ENCODE measurements at regions not wholly inside any gene's neighbourhood (a gene's known extent, or its start where the extent isn't known, plus 50 kb on each side); places are given as distances from the start of the nearest gene placed in this dataset.

DNA sequence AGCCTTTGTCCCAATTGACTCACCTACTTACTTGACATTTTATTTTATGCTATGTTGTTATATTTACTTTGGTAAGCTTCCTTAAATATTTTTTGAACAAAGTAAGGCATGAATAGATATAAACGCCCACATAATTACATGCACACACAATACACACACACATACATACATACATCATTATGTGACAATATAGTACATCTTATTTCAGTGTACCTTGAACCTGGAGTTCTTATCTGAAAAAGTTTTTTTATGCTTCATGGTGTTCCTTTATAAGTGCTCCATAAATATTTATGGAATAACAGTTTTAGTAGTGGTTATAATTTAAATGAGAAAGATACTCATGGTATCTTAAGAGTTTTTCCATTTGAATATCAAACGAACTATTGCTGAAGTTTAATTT, 102.8 kb upstream of the MTPN start:
- DNase-seq (ENCODE audit: low read depth in 4 of 4, low spot score in 2 of 4), result no peak

DNA sequence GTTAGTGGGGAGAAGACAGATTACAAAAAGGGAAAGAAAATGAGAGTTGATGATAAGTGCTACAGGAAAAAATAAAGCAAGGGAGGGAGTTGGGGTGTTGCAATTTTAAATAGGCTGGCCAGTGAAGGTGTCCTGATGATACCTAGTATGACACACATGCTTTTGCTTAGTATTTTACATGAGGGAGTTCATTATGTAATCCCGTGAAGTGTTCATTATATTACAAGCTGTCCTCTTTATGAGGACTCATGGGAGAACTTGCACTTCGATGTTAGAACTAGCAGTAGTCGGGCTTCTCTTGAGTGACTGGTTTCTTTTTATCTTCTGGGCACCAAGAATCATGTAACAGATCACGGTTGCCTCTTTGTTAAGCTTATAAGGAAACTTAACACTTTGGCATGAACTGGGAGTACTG, 102.3 kb upstream of the MTPN start:
- DNase-seq (ENCODE audit: low read depth in 4 of 4, low spot score in 2 of 4), result no peak

DNA sequence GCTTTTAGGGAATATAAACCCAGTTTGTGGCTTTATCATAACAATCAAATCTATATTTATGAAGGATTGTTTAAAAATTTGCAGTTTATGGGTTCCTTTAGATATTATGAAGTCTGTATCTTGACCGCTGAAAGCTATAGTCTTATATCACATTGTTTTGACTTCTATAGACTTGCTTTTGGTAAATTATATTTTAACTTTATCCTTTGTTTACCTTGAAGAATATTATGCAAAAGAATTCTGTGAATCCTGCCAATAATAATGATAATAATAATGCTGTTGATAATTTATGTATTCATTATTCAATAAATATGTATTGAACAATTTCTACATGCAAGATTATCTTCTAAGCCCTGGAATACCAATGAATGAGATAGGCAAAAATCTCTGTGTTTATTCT, 101.9 kb upstream of the MTPN start:
- no peak for DNase-seq (ENCODE audit: low read depth in 4 of 4, low spot score in 2 of 4)

DNA sequence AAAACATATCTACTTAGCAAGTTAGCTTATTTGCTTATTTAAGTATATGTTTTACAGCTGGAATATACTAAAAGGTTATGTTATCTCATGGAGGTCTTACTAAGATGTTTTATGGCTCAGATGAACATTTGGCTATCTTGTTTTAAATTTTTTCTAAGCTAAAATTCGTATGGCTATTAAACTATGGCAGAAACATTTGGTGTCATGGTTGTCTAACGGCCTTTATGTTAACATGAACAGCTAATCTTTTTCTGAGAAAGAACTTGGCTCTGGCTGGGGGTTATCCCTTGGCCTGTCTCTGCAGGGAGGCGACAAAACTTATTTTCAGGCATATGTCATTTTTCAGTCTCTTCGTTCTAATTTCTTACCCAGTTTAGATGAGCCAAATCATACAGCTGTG, 101.5 kb upstream of the MTPN start:
- DNase-seq (ENCODE audit: low read depth in 4 of 4, low spot score in 2 of 4), result no peak

DNA sequence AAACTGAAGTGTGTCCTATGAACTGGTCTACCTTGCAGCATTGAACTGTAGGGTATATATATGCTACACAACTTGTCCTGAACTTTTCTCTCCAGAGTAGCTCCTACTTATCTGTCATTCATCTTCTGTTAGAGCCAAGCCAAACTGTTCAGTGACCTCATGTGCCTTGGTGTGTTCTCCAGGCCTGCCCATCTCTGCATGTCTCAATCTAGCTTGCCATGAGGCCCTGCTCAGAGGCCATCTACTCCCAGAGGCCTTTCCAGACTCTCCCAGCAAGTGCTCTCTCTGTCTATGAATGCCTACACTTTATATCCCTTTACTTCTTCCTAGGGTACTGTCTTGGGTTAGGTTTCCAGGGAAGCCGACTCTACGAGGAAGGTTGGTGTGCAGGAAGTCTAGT, 99.8 kb upstream of the MTPN start:
- no peak for DNase-seq (ENCODE audit: low read depth in 4 of 4, low spot score in 2 of 4)

DNA sequence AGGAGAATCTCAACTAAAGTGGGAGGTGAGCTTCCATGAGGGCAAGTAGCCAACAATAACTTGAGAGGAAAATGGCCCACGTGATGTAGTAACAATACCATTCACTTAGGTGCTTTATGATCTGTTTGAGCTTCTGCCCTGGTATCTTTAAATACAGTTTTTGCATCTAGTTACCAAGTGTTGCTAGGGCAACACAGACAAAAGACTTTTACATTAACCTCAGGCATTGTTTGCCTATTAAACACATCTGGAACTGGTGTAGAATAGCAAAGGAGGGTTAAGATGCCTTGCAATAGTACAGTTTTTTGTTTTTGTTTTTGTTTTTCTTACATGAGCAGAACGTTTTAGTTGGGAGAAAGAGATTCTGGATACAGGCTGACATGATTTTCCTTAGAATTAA, 97.7 kb upstream of the MTPN start:
- DNase-seq (ENCODE audit: low read depth in 4 of 4, low spot score in 2 of 4), result no peak

DNA sequence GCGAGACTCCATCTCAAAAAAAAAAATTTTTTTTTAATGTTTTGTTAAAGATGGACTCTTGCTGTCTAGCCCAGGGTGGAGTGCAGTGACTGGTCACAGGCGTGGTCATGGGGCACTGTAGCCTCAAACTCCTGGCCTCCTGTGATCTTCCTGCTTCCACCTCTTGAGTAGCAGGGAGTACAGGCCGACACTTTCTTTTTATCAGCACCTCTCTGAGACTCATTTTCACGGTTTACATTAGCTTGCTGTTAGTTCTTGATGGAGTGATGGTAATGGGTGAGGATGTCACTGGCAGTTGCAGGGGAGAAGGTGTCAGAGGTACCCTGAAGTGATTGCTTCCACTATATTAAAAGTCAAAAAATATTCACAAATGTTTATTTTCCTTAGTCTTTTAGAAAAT, 95.3 kb upstream of the MTPN start:
- DNase-seq (ENCODE audit: low read depth in 4 of 4, low spot score in 2 of 4), result no peak

DNA sequence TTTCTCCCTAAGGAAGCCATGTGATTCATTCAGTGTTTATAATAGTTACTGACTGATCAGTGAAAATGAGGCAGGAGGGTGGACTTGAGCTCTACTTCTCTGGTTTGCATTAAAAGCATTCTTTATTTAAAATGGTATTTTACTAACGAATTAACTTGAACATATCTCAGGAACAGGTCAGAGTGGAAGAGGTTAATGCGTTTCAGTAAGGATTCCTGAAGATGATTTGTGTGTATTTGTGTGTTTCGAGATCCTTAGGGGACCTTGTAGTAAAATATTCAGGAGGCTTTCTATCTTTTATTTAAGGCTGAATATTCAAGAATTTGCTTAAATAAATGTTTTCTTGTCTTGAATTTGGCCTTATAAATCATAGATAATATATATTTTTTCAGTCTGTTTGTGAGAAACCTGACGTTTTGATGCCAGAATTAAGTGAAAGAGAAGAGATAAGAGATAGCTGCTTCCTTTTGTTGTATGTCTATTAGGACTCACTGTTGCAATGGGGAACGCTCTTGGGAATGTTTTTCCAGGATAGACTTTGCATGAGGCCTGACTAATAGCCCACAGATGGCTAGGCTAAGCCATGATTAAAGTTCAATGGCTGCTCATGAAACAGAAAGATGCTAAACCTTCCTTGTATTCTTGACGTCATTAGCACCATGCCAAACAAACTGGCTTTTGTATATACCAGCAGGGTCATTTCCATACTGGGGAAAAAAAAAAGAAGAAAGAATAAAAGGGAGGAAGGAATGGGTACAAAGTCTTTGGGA, 93.8 kb upstream of the MTPN start:
- no peak for DNase-seq (ENCODE audit: low read depth in 4 of 4, low spot score in 2 of 4)

DNA sequence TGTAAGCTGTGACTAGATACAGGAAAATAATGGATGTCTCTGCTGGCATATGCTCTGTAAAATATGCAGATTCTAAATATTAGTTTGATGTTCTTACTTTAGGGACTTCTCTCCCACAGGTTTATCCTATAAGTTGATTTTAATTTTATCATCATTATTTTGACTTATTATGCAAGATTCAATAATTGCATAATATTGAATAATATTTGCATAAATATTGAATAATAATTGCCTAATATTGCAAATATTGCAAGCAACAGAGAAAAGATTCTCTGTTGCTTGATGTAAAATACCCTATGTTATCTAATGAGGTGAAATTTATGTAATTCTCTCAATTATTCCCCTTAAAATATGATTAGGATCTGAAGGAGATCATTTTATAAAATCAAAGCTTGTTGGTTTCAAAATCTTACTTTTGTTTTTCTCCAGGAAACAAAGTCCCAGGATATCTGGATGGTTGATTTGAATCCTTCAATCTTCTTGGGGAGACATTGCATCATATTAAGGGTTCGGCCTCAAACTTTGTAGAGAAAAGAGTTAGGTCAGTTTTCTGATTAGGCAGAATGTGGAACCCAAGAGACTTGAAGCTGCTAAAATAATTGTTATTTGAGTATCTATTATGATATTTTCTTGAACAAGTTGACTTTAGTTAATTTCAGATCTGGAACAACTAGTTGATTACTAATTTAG, 92.8 kb upstream of the MTPN start:
- DNase-seq (ENCODE audit: low read depth in 4 of 4, low spot score in 2 of 4), result no peak

DNA sequence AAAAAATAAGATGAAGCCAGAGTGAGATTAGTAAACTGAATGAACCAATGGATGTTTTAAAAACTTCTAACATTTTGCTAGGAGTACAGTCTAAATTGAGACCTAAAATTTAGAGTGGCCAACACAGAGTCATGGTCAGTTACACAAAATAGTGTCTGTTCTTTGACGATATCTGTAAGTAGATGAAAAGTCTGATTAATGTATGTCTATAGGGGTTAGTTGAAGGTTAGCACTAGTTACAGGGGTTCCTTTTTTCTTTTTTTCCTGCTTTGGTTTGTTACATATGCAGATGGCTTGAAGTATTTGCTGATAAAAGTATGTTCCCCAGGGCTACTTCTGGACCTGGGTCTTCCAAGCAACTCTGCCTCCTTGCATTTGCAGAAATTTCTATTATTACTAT, 90.1 kb upstream of the MTPN start:
- DNase-seq (ENCODE audit: low read depth in 4 of 4, low spot score in 2 of 4), result no peak

DNA sequence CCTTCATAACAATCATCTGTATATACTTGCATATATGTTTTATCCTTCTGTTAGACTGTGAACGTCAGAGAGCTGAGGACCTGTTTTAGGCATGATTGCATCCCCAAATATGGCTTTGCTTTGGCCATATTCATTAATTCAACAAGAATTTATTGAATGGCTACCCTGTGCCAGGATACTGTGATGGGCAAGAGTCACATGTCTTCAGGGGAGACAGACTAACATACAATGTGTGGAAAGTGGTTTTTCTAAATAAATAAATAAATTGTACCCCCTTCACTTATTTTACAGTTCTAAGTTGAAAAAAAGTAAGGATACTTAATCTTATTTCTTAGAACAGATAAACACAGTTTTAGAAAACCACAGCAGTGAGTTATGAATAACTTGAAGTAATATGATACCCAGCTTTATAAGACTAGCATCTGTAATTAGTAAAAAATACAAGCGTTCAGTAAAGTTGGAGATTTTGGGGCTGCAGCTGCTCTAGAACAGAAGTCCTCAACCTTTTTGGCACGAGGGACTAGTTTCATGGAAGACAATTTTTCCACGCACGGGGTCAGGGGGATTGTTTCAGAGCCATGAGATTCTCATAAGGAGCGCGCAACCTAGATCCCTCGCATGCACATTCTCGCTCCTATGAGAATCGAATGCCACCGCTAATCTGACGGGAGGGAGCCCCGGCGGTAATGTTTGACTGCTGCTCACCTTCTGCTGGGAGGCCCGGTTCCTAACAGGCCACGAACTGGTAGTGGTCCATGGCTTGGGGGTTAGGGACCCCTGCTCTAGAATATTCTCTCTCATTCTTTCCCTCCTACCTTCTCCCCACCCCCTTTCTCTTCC, 89.4 kb upstream of the MTPN start:
- no peak for DNase-seq (ENCODE audit: low read depth in 4 of 4, low spot score in 2 of 4)

DNA sequence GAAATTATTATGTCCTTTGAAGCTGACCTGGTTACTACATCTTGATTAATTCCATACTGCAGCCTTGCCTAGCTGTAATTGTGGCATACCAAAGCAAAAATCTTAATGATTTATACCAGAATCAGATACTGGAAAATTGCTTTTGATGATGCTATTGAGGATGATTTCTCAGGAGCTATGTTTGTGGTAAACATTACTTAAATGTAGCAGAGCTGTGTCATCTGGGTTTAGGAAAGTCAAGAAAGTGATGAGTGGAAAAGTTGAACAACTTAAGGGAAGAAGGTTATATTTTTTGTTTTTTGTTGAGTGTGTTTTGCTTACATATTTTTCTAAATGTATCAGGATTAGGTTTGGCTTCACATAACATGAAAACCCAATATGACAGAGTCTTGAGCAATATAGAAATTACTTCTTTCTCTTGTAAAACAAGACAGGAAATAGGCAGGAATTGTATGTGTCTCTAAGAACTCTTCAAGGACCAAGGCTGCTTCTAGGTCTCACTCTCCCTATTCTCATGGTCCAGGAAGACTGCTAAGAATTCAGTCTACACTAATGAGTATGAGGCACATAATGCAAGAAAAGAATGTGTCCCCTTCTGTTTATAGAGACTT, 87.6 kb upstream of the MTPN start:
- DNase-seq (ENCODE audit: low read depth in 4 of 4, low spot score in 2 of 4), result no peak

DNA sequence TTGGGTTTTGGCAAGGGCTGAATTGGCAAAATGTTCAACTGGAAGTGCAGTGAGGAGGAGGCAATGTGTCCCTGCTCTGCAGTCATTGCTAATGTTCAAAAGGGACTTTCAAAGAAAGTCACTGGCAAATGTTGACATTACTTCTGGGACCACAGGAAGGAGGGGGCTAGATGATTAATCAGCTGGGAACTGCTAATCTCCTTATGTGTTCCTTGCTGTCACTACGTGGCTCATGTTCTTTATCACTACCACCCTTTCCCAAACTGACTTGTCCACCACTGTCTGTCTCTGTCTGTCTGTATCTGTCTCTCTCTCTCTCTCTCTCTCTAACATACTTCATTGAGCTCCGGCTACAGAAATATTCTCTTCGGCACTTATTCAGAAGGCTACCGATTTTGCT, 86.9 kb upstream of the MTPN start:
- DNase-seq (ENCODE audit: low read depth in 4 of 4, low spot score in 2 of 4), result no peak

DNA sequence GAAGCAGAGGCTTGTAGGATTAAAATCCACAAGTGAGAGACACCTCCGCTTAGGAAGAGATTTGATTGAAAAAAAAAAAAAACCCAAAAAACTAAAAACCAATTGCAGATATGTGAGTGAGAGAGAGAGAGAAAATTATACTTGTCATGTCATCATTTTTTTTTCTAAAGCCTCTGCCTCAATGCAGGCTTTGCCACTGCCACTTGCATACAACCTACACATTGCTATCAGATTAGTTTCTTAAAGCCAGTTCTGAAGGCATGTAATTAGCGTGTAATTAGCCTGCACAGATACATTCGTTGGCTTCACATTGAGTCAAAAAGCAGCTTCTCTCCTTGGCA, 86.1 kb upstream of the MTPN start:
- DNase-seq (ENCODE audit: low read depth in 4 of 4, low spot score in 2 of 4), result no peak

DNA sequence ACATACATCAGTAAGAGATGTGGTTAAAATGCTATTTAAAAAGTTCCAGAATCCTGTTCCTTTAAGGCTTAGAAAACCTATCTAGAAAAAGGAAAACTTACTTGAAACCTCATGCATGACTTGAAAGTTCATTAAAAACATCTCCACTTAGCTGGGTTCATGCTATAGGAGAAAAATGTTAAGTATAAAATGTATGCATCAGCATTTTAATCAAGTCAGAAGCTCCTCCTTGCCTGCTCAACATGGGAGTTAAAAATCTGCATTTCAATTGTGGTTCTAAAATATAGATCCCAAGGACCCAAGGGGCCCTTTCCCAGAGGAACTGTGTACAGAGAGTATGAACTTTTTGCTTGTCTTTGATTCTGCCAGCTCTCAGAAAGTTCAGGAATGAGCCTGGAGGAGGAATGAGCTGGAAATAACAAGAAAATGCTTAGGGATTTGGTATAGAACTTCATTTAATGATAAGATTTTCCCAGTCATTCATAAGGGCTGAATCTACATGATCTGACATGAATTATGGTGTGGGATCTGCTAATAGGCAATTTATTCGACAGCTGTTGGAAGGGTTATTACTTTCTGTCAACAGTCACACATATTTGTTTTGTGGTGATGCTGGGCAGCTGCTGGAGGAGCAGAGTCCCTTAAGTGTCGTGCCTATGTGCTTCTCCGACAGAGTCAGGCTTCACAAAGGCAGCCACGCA, 85.6 kb upstream of the MTPN start:
- DNase-seq (ENCODE audit: low read depth in 4 of 4, low spot score in 2 of 4), result no peak

DNA sequence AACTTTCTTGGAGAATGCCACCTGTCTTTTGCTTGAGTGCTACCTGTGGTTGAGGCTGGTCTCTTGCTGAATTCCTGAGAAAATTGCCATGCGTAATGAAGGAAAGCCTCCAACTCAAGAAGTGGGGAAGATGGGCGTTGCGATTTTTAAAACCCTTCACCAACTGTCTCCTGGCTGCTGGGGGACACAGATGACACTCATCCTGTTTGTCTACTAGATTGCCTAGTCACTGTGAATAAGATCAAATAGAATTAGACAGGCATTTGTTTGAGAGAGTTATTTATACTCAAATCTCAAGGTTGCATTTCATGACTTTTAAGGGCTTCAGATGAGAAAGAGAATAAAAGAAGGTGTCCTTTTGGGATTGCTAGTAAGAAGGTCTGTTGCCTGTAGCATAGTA, 84.3 kb upstream of the MTPN start:
- DNase-seq (ENCODE audit: low read depth in 4 of 4, low spot score in 2 of 4), result no peak

DNA sequence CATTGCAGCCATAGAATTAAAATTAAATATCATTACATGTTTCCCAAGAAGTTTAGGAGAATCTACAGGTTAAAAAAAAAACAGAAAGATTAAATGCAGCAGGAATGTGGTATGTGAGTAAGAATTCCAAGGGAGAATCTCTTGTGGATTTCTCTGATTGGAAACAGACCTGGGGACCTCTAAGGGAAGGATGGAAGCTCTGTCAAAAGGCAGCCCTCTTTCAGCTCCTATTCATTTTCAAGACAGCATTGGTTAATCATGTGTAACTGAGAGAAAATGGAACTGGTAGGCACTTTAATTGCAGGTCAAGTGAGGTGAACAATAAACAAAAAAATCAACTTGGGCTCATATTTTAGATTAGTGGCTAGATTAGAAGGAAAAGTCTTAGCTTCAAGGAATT, 81.4 kb upstream of the MTPN start:
- no peak for DNase-seq (ENCODE audit: low read depth in 4 of 4, low spot score in 2 of 4)

DNA sequence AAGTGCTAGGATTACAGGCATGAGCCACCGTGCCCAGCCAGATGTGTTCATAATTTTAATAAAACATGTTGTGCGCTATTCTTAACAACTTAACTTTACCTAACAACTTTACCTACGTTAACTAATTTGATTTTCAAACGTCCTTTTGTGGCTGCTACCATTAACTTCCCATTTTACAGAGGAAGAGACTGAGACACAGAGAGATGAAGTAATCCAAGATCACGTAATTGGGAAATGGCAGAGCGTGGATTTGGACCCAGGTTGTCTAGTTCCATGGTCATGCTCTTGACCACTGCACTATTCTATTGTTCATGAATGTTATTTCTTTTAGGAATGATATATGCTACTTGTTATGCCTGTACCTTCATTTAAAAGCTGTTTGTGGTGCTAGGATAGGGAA, 80.3 kb upstream of the MTPN start:
- no peak for DNase-seq (ENCODE audit: low read depth in 4 of 4, low spot score in 2 of 4)

DNA sequence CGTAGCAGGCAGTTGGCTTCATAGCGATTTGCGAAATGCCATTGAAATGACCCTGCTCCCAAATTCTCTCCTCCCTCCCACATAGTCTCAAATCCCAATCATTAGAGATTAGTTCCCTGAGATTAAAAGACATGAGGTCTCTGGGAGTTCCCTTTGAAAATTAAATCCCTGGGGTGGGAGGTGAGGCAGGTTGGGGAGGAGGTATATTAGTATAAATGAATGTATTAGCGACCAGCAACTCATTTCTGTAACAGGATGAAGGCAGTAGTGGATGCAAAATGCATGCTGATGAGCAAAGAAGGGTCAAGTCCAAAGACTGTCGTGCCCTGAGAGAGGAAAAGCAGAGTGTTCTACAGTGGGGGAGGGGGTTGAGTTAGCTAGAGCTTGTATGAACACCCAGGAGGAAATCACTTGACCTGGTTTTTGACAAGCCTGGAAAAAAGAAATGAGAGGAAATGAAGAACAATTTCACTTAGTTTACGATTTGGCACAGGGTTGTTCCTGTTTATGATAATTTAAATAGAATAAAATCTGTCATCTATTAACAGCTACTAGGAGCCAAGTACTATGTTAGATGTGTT, 79.6 kb upstream of the MTPN start:
- no peak for DNase-seq (ENCODE audit: low read depth in 4 of 4, low spot score in 2 of 4)

DNA sequence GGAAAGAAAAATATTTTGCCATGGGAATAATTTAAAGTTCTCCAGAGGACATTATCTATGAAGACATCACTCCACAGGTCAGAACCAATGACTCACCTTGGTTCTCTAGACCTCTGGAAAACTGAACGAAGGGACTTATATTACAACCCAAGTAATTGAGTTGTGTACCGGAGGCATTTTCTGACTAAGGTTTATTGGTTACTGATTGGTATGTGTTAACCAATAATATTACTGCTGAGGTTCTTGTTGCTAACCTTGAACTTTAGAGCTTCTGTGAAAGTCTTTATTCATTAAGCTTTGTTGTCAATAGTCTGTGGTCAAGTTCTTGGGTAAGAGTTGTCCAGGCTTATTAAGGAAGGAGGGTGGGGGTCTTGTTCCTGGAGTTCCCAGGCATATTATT, 78.1 kb upstream of the MTPN start:
- no peak for DNase-seq (ENCODE audit: low read depth in 4 of 4, low spot score in 2 of 4)

Data from left renal cortex interstitium (tissue), 4 donors.